MM.1S (cell line): ENCODE measurements at regions not wholly inside any gene's neighbourhood (a gene's known extent, or its start where the extent isn't known, plus 50 kb on each side); places are given as distances from the start of the nearest gene placed in this dataset.
A peak's percentile ranks its signal among the peaks of the same experiment; 100 is the strongest.
"Not testable (repeated sequence)": the region's sequence is repeated elsewhere in the genome, so short reads cannot be mapped to it uniquely, and the experiment has no call there.

Experiments
- DNase-seq: peaks from one replicate; pipeline ENCODE4 v3.0.0-alpha.2; 2015
- H2AFZ ChIP-seq: fragments of 300-600 bp; sonication (generic); 2 replicates; pipeline ENCODE4 v1.6.0; 2016; ENCODE audit warnings: antibody characterized with exemption, low read length
- H3F3A ChIP-seq: fragments of 300-600 bp; sonication (generic); 2 replicates; pipeline ENCODE4 v1.6.1; 2016; ENCODE audit warnings: mild to moderate bottlenecking, antibody characterized with exemption, low read length, moderate library complexity, mixed read lengths; ENCODE audit not compliant: insufficient read depth
- H3K27ac ChIP-seq: fragments of 300-600 bp; sonication (generic); 2 replicates; pipeline ENCODE4 v1.5.1; 2016; ENCODE audit warnings: mild to moderate bottlenecking, low read length
- H3K27me3 ChIP-seq: fragments of 300-600 bp; sonication (generic); replicated peaks from 2 replicates; pipeline ENCODE4 v1.6.0; 2016; ENCODE audit warnings: low read length; ENCODE audit not compliant: insufficient read depth
- H3K36me3 ChIP-seq: fragments of 300-600 bp; sonication (generic); replicated peaks from 2 replicates; pipeline ENCODE4 v1.6.1; 2016; ENCODE audit warnings: mild to moderate bottlenecking, low read length, mixed read lengths; ENCODE audit not compliant: insufficient read depth
- H3K4me1 ChIP-seq: fragments of 300-600 bp; sonication (generic); 2 replicates; pipeline ENCODE4 v1.6.1; 2016; ENCODE audit warnings: low read length, mixed read lengths
- H3K4me2 ChIP-seq: fragments of 300-600 bp; sonication (generic); 2 replicates; pipeline ENCODE4 v1.6.0; 2016; ENCODE audit warnings: low read depth, low read length
- H3K4me3 ChIP-seq: fragments of 300-600 bp; sonication (generic); 2 replicates; pipeline ENCODE4 v1.5.1; 2016; ENCODE audit warnings: low read length, mixed read lengths
- H3K79me2 ChIP-seq: fragments of 300-600 bp; sonication (generic); 2 replicates; pipeline ENCODE4 v1.6.1; 2016; ENCODE audit warnings: mixed run types, low read length, mixed read lengths
- H3K9ac ChIP-seq: fragments of 300-600 bp; sonication (generic); 2 replicates; pipeline ENCODE4 v1.6.1; 2016; ENCODE audit warnings: low read length, mixed read lengths
- H3K9me2 ChIP-seq: fragments of 300-600 bp; sonication (generic); replicated peaks from 2 replicates; pipeline ENCODE4 v1.6.1; 2016; ENCODE audit warnings: mild to moderate bottlenecking, low read length, mixed read lengths; ENCODE audit not compliant: insufficient read depth
- H3K9me3 ChIP-seq: fragments of 300-600 bp; sonication (generic); replicated peaks from 2 replicates; pipeline ENCODE4 v1.6.1; 2016; ENCODE audit warnings: mild to moderate bottlenecking, low read length, mixed read lengths; ENCODE audit not compliant: insufficient read depth
- H4K20me1 ChIP-seq: fragments of 300-600 bp; sonication (generic); 2 replicates; pipeline ENCODE4 v1.6.1; 2016; ENCODE audit warnings: mild to moderate bottlenecking, low read length, moderate library complexity, mixed read lengths; ENCODE audit not compliant: insufficient read depth
- EZH2 ChIP-seq: fragments of 300-600 bp; sonication (generic); optimal IDR thresholded peaks from 2 replicates; pipeline ENCODE3; 2017; ENCODE audit warnings: low read depth, mild to moderate bottlenecking, antibody characterized with exemption, low read length, mixed read lengths
- EZH2phosphoT487 ChIP-seq: fragments of 300-600 bp; sonication (generic); IDR thresholded peaks from 2 replicates; pipeline ENCODE4 v1.6.1; 2018; ENCODE audit warnings: antibody characterized with exemption, low read length
- TF ChIP-seq, protein P1 (sequence below): fragments of 300-600 bp; sonication (generic); IDR thresholded peaks from 2 replicates; pipeline ENCODE4 v1.5.1; 2016; ENCODE audit warnings: antibody characterized with exemption, low read length, mixed read lengths

DNA sequence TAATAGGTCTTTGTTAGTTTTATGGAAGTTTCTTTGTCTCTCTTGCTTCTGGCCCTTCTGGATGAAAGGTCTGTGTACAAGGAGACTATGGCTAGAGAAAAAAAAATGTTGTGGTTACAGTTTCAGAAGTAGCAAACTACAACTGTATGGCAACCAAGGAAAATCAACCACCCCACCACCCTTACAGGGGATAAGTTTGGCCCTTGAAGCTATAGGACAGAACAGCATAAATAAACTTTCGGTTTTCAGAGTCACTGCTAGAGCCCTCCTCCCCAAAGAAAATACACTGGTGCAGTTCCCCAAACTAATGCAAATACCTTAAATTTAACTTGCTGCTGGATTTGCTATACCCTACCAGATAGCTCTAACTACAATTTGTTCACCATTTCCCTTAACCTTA lies 1216.7 kb downstream of the EFNA5 start:
- Histone ChIP-seq H3K9me3 (no peaks in the 10 kb centered on the region), H3F3A (no peaks in the 10 kb centered on the region), H2AFZ (no peak overlapping the region), H3K79me2 (no peaks in the 10 kb centered on the region), H3K4me1 (0 out of 2 replicates have a peak, but pooled peaks cover 5% of the 10 kb centered on the region), H3K4me2 (peak overlapping the region; percentile 11; the same call in 1 of the 2 replicates), H3K27ac (no peak overlapping the region), H3K4me3 (no peak overlapping the region), H3K27me3 (no peaks in the 10 kb centered on the region), H3K9ac (no peak overlapping the region), H3K9me2 (no peaks in the 10 kb centered on the region), H3K36me3 (no peaks in the 10 kb centered on the region), H4K20me1 (no peaks in the 10 kb centered on the region)
- DNase-seq, result peak; percentile 37
- TF ChIP-seq EZH2phosphoT487 (no peak), EZH2 (no peak)
- TF ChIP-seq, protein P1, sequence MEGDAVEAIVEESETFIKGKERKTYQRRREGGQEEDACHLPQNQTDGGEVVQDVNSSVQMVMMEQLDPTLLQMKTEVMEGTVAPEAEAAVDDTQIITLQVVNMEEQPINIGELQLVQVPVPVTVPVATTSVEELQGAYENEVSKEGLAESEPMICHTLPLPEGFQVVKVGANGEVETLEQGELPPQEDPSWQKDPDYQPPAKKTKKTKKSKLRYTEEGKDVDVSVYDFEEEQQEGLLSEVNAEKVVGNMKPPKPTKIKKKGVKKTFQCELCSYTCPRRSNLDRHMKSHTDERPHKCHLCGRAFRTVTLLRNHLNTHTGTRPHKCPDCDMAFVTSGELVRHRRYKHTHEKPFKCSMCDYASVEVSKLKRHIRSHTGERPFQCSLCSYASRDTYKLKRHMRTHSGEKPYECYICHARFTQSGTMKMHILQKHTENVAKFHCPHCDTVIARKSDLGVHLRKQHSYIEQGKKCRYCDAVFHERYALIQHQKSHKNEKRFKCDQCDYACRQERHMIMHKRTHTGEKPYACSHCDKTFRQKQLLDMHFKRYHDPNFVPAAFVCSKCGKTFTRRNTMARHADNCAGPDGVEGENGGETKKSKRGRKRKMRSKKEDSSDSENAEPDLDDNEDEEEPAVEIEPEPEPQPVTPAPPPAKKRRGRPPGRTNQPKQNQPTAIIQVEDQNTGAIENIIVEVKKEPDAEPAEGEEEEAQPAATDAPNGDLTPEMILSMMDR, result no peak

DNA sequence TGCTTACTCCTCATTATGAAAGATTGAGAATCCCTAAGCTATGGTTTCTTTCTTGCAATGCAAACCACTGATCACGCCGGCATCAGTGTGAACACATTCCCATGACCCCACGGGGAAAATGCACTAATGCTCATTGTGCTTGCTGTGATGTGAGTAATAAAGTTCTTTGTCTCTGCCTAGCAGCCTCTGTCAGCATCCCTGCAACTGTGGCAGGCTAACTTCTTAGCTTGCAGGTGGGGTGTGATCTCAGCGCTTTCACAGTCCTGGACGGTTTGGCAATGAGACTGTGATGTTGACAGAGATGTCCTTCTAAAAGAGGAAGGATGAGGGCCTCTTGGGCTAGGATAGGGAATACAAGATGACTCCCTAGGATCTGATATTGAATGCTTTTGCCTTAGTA lies 1218.7 kb downstream of the EFNA5 start:
- no peaks in the 10 kb centered on the region for H3K9me3 ChIP-seq
- no peaks in the 10 kb centered on the region for H3F3A ChIP-seq
- H3K4me3 ChIP-seq, result no peak overlapping the region
- DNase-seq, result no peak
- no peaks in the 10 kb centered on the region for H3K79me2 ChIP-seq
- no peaks in the 10 kb centered on the region for H3K27me3 ChIP-seq
- H3K27ac ChIP-seq, result no peak overlapping the region
- TF ChIP-seq EZH2phosphoT487, result no peak
- TF ChIP-seq, protein P1, result no peak
- TF ChIP-seq EZH2, result no peak
- H3K36me3 ChIP-seq, result no peaks in the 10 kb centered on the region; the same call in 1 of the 2 replicates
- H3K9ac ChIP-seq, result no peak overlapping the region
- H3K4me1 ChIP-seq, result 0 out of 2 replicates have a peak, but pooled peaks cover 5% of the 10 kb centered on the region
- no peak overlapping the region for H2AFZ ChIP-seq
- H3K4me2 ChIP-seq, result no peak overlapping the region
- H4K20me1 ChIP-seq, result no peaks in the 10 kb centered on the region
- no peaks in the 10 kb centered on the region for H3K9me2 ChIP-seq

DNA sequence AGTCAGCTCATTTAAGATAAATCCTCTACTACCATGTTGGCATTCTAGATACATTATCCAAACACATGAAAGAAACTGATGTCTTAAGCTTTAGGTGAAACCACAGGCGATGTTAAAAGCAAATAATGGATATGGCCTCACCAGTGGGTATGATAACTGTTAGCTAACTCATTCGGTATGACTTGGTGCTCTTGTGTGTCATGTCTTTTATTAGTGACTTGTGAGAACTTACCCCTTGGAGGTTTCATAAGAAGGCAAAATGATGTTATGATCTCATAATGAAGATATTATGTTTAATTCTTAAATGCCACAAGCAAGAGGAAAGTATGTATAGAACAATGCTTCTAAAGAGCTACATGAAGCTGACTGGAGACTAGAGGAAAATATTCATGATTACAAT lies 1227.0 kb downstream of the EFNA5 start:
- H3K4me1 ChIP-seq, result no peaks in the 10 kb centered on the region
- H2AFZ ChIP-seq, result no peak overlapping the region
- H3K9me2 ChIP-seq, result no peaks in the 10 kb centered on the region
- H3K9ac ChIP-seq, result no peak overlapping the region
- TF ChIP-seq EZH2, result no peak
- TF ChIP-seq EZH2phosphoT487, result no peak
- DNase-seq, result no peak
- H3K4me2 ChIP-seq, result no peak overlapping the region
- H3F3A ChIP-seq, result no peaks in the 10 kb centered on the region
- H3K27me3 ChIP-seq, result no peaks in the 10 kb centered on the region
- H3K79me2 ChIP-seq, result no peaks in the 10 kb centered on the region
- H4K20me1 ChIP-seq, result no peaks in the 10 kb centered on the region
- no peaks in the 10 kb centered on the region for H3K9me3 ChIP-seq
- H3K4me3 ChIP-seq, result no peak overlapping the region
- H3K36me3 ChIP-seq, result no peaks in the 10 kb centered on the region; the same call in 1 of the 2 replicates
- no peak overlapping the region for H3K27ac ChIP-seq

GRCh38 chr5:106435185-106435584 lies 1235.6 kb downstream of the EFNA5 start:
- no peaks in the 10 kb centered on the region for H4K20me1 ChIP-seq
- TF ChIP-seq EZH2 (no peak), EZH2phosphoT487 (no peak)
- TF ChIP-seq, protein P1, result no peak
- no peak overlapping the region for H3K27ac ChIP-seq
- no peaks in the 10 kb centered on the region for H3K36me3 ChIP-seq
- H3K4me2 ChIP-seq, result no peak overlapping the region
- H2AFZ ChIP-seq, result no peak overlapping the region
- H3K4me1 ChIP-seq, result no peaks in the 10 kb centered on the region; the same call in 1 of the 2 replicates
- DNase-seq, result no peak
- H3K9me2 ChIP-seq, result no peaks in the 10 kb centered on the region
- H3K9ac ChIP-seq, result no peak overlapping the region
- no peaks in the 10 kb centered on the region for H3F3A ChIP-seq
- H3K79me2 ChIP-seq, result no peaks in the 10 kb centered on the region
- H3K9me3 ChIP-seq, result no peaks in the 10 kb centered on the region
- no peak overlapping the region for H3K4me3 ChIP-seq
- H3K27me3 ChIP-seq, result no peaks in the 10 kb centered on the region

GRCh38 chr5:106430733-106431132 lies 1240.0 kb downstream of the EFNA5 start:
- not testable (repeated sequence) for H3K27ac ChIP-seq, H3K9me2 ChIP-seq, H3K4me2 ChIP-seq, H4K20me1 ChIP-seq, H3K4me3 ChIP-seq, H3K9me3 ChIP-seq, H3F3A ChIP-seq, H3K4me1 ChIP-seq, H3K9ac ChIP-seq, DNase-seq, H3K36me3 ChIP-seq, H3K27me3 ChIP-seq, H2AFZ ChIP-seq, H3K79me2 ChIP-seq
